Heart right ventricle (tissue), 16 donors: ENCODE measurements at regions not wholly inside any gene's neighbourhood (a gene's known extent, or its start where the extent isn't known, plus 50 kb on each side); places are given as distances from the start of the nearest gene placed in this dataset.
"Not testable (repeated sequence)": the region's sequence is repeated elsewhere in the genome, so short reads cannot be mapped to it uniquely, and the experiment has no call there.

ENCODE experiments used
- ATAC-seq, 8 donors: fragments of 200-7000 bp; cut with Tn5 transposase; one replicate each; pipeline ENCODE4 v1.9.1; 2020; ENCODE audit warnings: mild to moderate bottlenecking in 8 of 8, moderate library complexity in 8 of 8, moderate number of reproducible peaks in 1 of 8
- DNase-seq, 2 donors: peaks; one replicate each; pipeline ENCODE4 v3.0.0-alpha.2; 2020
- H3K27ac ChIP-seq, 10 donors: fragments of 200-600 bp; sonication (generic) in 2 of 10; one replicate each; pipeline versions ENCODE4 v1.5.0 to v1.8.0; 2020 to 2022; ENCODE audit warnings: mild to moderate bottlenecking in 3 of 10
- H3K27me3 ChIP-seq, 7 donors: fragments of 200-600 bp; one replicate each; pipeline ENCODE4 v1.8.0; 2021 to 2022; ENCODE audit warnings: mild to moderate bottlenecking in 2 of 7
- H3K36me3 ChIP-seq, 9 donors: fragments of 200-600 bp; sonication (generic) in 1 of 9; one replicate each; pipeline versions ENCODE4 v1.5.0 to v1.8.0; 2020 to 2022; ENCODE audit warnings: mild to moderate bottlenecking in 2 of 9
- H3K4me1 ChIP-seq, 9 donors: fragments of 200-600 bp; sonication (generic) in 1 of 9; one replicate each; pipeline versions ENCODE4 v1.5.0 to v1.8.0; 2020 to 2022; ENCODE audit warnings: mild to moderate bottlenecking in 4 of 9
- H3K4me3 ChIP-seq, 10 donors: fragments of 200-600 bp; sonication (generic) in 2 of 10; one replicate each; pipeline versions ENCODE4 v1.5.0 to v1.8.0; 2020 to 2022; ENCODE audit warnings: mild to moderate bottlenecking in 7 of 10, moderate library complexity in 2 of 10
- H3K9me3 ChIP-seq, 11 donors: fragments of 200-600 bp in 10 of 11; sonication (generic) in 2 of 11; one replicate each; pipeline versions ENCODE4 v1.5.0 to v1.8.0; 2013 to 2022; ENCODE audit warnings: mild to moderate bottlenecking in 2 of 11, control low read depth in 1 of 11, moderate library complexity in 1 of 11
- CTCF ChIP-seq, 9 donors: fragments of 200-600 bp; sonication (generic) in 2 of 9; IDR thresholded peaks; one replicate each; pipeline versions ENCODE4 v1.5.0 to v1.8.0; 2021 to 2022; ENCODE audit warnings: antibody characterized with exemption in 9 of 9, mild to moderate bottlenecking in 5 of 9, moderate library complexity in 1 of 9
- WGBS, 2 donors: extraction: QIAGEN DNeasy Blood & Tissue Kit; methylation state at CpG; one replicate each; pipeline ENCODE4 v1.1.7; 2013; ENCODE audit warnings: inconsistent platforms in 1 of 2; 5-methylcytosine and 5-hydroxymethylcytosine counted together
- intact Hi-C, 10 donors: fragments of 100-400 bp; cut with DNase I; formaldehyde crosslinking; loops; one replicate each; pipeline versions ENCODE4 v1.11.1 to v1.14.2; 2022
- donor health status: Arrhythmogenic right ventricular cardiomyopathy.
- donor health status: ischemic (EF 13 %, LVEDD 7.1; RV severe dilation, severe dysfunction).
- donor health status: healthy with polysubstance abuse.
- donor health status: DM: no; HTN: yes; CAD: no.
- donor health status: DM: no; HTN: no; CAD: no.
- donor health status: ischemic (EF 25% LVEDD 6.9; RV normal size, moderate dysfunction).
- donor health status: ischemic (EF 25% LVEDD 5.7; RV mildly dilated, moderate dysfunction).
- donor health status: healthy.
- donor health status: DM: yes; HTN: yes; CAD: no.
- donor health status: Ischemic cardiomyopathy.
- donor health status: ischemic (EF 35%, LVEDD 5.7; RV mildly dilated, moderate dysfunction).
- donor health status: nonischemic (EF 11% LVEDD 7.7; RV severe dilation, severe dysfunction).
- donor health status: DM: yes; HTN: yes; CAD: no.
- donor health status: PGD.
- donor health status: ischemic (EF 29% LVEDD 5.4; RV normal size, mild dysfunction).
- donor health status: nonischemic (EF 23%, LVEDD 6.1; RV moderate dilation, normal function).

- H3K4me1 ChIP-seq = no peaks in the 10 kb centered on the region
- DNase-seq (no peak), ATAC-seq (no peak)
- no peaks in the 10 kb centered on the region for H3K36me3 ChIP-seq
- intact Hi-C loops = no loop called here
- H3K9me3 ChIP-seq = no peaks in the 10 kb centered on the region
- 51 to 61% methylated on average over 3 of the region's 3 CpGs for WGBS, 2 donors
- H3K4me3 ChIP-seq = no peak overlapping the region
- no peak for TF ChIP-seq CTCF (IDR thresholded peaks at IDR 0.05)
- no peaks in the 10 kb centered on the region for H3K27me3 ChIP-seq
- H3K27ac ChIP-seq = no peak overlapping the region
These were observed 378.8 kb upstream of the SEMA6A start for GRCh38 chr5:116953251-116953930.

GRCh38 chr5:116951219-116951618 lies 376.6 kb upstream of the SEMA6A start:
- Histone ChIP-seq H3K4me1 (no peaks in the 10 kb centered on the region), H3K36me3 (no peaks in the 10 kb centered on the region), H3K27ac (no peak overlapping the region), H3K9me3 (peaks cover 0 to 4% (median 0%) of the 10 kb centered on the region in 11 donors), H3K4me3 (no peak overlapping the region), H3K27me3 (no peaks in the 10 kb centered on the region)
- no peak for TF ChIP-seq CTCF (IDR thresholded peaks at IDR 0.05)
- WGBS, 2 donors = 95 to 100% methylated on average over 1 of the region's 1 CpG
- intact Hi-C loops = no loop called here
- ATAC-seq = no peak
- DNase-seq = no peak

GRCh38 chr5:116947691-116948528 lies 373.3 kb upstream of the SEMA6A start:
- DNase-seq (peak; percentile 51 to 59), ATAC-seq (peak; percentile 76 to 91 (median 86))
- WGBS, 2 donors = 73 to 75% methylated on average over 15 of the region's 15 CpGs

GRCh38 chr5:116945613-116946382 lies 371.2 kb upstream of the SEMA6A start:
- intact Hi-C loops = loop anchor here in 9 of 10 donors (5.0 to 10.0 kb wide), 6 partner anchors 141 to 811 kb away; no protein-coding TSS in a partner anchor
- H3K4me3 ChIP-seq, H3K4me1 ChIP-seq, H3K27me3 ChIP-seq, H3K9me3 ChIP-seq, H3K36me3 ChIP-seq, DNase-seq, H3K27ac ChIP-seq, ATAC-seq: not testable (repeated sequence)
- WGBS, 2 donors = 87 to 89% methylated on average over 17 of the region's 17 CpGs

More at GRCh38 chr5:116947691-116948528, 373.3 kb upstream of the SEMA6A start:
- Histone ChIP-seq H3K36me3 (no peaks in the 10 kb centered on the region), H3K9me3 (peaks cover 0 to 4% (median 0%) of the 10 kb centered on the region in 11 donors), H3K27ac (no peak overlapping the region), H3K27me3 (no peaks in the 10 kb centered on the region), H3K4me3 (no peak overlapping the region), H3K4me1 (peaks cover 0 to 8% (median 0%) of the 10 kb centered on the region in 9 donors)
- TF ChIP-seq CTCF (IDR thresholded peaks at IDR 0.05) = peak; percentile 32 to 81 (median 77)
- intact Hi-C loops = loop anchor here (1.0 to 10.0 kb wide), 8 partner anchors 143 to 813 kb away; partner anchors contain the start of gene SEMA6A (in 1 of the 10)
